PC-9 (cell line): ENCODE measurements at regions not wholly inside any gene's neighbourhood (a gene's known extent, or its start where the extent isn't known, plus 50 kb on each side); places are given as distances from the start of the nearest gene placed in this dataset.

ENCODE experiments used
- EZH2 ChIP-seq: fragments of 200-600 bp; sonication (generic); IDR thresholded peaks from 2 replicates; pipeline ENCODE4 v1.8.0; 2017; ENCODE audit warnings: antibody characterized with exemption, low read depth
- TF ChIP-seq, protein P1 (sequence below): fragments of 200-600 bp; sonication (generic); conservative IDR thresholded peaks from 2 replicates; pipeline ENCODE4 v1.6.1; 2017; ENCODE audit warnings: mixed run types, antibody characterized with exemption, mild to moderate bottlenecking, moderate library complexity

GRCh38 chr11:128289048-128289447 lies 298.3 kb downstream of the ETS1 start:
- TF ChIP-seq, protein P1, sequence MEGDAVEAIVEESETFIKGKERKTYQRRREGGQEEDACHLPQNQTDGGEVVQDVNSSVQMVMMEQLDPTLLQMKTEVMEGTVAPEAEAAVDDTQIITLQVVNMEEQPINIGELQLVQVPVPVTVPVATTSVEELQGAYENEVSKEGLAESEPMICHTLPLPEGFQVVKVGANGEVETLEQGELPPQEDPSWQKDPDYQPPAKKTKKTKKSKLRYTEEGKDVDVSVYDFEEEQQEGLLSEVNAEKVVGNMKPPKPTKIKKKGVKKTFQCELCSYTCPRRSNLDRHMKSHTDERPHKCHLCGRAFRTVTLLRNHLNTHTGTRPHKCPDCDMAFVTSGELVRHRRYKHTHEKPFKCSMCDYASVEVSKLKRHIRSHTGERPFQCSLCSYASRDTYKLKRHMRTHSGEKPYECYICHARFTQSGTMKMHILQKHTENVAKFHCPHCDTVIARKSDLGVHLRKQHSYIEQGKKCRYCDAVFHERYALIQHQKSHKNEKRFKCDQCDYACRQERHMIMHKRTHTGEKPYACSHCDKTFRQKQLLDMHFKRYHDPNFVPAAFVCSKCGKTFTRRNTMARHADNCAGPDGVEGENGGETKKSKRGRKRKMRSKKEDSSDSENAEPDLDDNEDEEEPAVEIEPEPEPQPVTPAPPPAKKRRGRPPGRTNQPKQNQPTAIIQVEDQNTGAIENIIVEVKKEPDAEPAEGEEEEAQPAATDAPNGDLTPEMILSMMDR, result no peak
- no peak for TF ChIP-seq EZH2
